ENCODE measurements at regions not wholly inside any gene's neighbourhood (a gene's known extent, or its start where the extent isn't known, plus 50 kb on each side); places are given as distances from the start of the nearest gene placed in this dataset.
"Not testable (repeated sequence)": the region's sequence is repeated elsewhere in the genome, so short reads cannot be mapped to it uniquely, and the experiment has no call there.

DNA sequence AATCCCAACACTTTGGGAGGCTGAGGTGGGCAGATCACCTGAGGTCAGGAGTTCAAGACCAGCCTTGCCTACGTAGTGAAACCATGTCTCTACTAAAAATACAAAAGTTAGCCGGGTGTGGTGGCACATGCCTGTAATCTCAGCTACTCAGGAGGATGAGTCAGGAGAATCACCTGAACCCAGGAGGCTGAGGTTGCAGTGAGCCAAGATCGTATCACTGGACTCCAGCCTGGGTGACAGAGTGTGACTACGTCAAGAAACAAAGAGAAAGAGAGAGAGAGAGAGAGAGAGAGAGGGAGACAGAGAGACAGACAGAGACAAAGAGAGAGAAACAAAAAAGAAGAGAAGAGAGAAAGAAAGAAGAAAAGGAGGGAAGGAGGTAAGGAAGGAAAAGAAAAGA, 454.0 kb upstream of the CHAC2 start:
- TF ChIP-seq POLR2A, POLR2AphosphoS5 (IDR thresholded peaks at IDR 0.05): not testable (repeated sequence)
- TF ChIP-seq, protein P1, sequence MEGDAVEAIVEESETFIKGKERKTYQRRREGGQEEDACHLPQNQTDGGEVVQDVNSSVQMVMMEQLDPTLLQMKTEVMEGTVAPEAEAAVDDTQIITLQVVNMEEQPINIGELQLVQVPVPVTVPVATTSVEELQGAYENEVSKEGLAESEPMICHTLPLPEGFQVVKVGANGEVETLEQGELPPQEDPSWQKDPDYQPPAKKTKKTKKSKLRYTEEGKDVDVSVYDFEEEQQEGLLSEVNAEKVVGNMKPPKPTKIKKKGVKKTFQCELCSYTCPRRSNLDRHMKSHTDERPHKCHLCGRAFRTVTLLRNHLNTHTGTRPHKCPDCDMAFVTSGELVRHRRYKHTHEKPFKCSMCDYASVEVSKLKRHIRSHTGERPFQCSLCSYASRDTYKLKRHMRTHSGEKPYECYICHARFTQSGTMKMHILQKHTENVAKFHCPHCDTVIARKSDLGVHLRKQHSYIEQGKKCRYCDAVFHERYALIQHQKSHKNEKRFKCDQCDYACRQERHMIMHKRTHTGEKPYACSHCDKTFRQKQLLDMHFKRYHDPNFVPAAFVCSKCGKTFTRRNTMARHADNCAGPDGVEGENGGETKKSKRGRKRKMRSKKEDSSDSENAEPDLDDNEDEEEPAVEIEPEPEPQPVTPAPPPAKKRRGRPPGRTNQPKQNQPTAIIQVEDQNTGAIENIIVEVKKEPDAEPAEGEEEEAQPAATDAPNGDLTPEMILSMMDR (IDR thresholded peaks at IDR 0.05) = not testable (repeated sequence)

All from suprapubic skin (tissue), 4 donors.